Psoas muscle (tissue), 7 donors: ENCODE measurements at regions not wholly inside any gene's neighbourhood (a gene's known extent, or its start where the extent isn't known, plus 50 kb on each side); places are given as distances from the start of the nearest gene placed in this dataset.
"Not testable (repeated sequence)": the region's sequence is repeated elsewhere in the genome, so short reads cannot be mapped to it uniquely, and the experiment has no call there.

Experiments
- ATAC-seq, 4 donors: fragments of 200-7000 bp; cut with Tn5 transposase; one replicate each; pipeline ENCODE4 v1.9.1; 2020; ENCODE audit warnings: moderate library complexity in 3 of 4, mild to moderate bottlenecking in 2 of 4
- DNase-seq, 2 donors: peaks; one replicate each; pipeline ENCODE4 v3.0.0-alpha.2; 2020
- H3K27ac ChIP-seq: fragments of 200-600 bp; one replicate; pipeline ENCODE4 v1.8.0; 2022
- H3K27me3 ChIP-seq, 3 donors: fragments of 200-600 bp in 1 of 3; one replicate each; pipeline versions ENCODE4 v1.6.1 to v1.8.0; 2013 to 2022; ENCODE audit warnings: low read length in 2 of 3, mild to moderate bottlenecking in 2 of 3, moderate library complexity in 1 of 3; ENCODE audit not compliant: insufficient read depth in 3 of 3
- H3K36me3 ChIP-seq, 2 donors: fragments of 200-600 bp in 1 of 2; one replicate each; pipeline versions ENCODE4 v1.6.1 to v1.8.0; 2013 to 2022; ENCODE audit warnings: low read depth in 1 of 2, mild to moderate bottlenecking in 1 of 2, moderate library complexity in 1 of 2; ENCODE audit not compliant: insufficient read depth in 1 of 2
- H3K4me1 ChIP-seq: fragments of 200-600 bp; one replicate; pipeline ENCODE4 v1.8.0; 2022
- H3K4me3 ChIP-seq: fragments of 200-600 bp; one replicate; pipeline ENCODE4 v1.8.0; 2022; ENCODE audit warnings: mild to moderate bottlenecking
- H3K9me3 ChIP-seq: fragments of 200-600 bp; one replicate; pipeline ENCODE4 v1.8.0; 2022
- CTCF ChIP-seq: fragments of 200-600 bp; IDR thresholded peaks from one replicate; pipeline ENCODE4 v1.8.0; 2022; ENCODE audit warnings: antibody characterized with exemption
- WGBS, 3 donors: extraction: QIAGEN DNeasy Blood & Tissue Kit; methylation state at CpG; one replicate each; pipeline versions ENCODE4 v1.1.6 to v1.1.7; 2013; 5-methylcytosine and 5-hydroxymethylcytosine counted together
- intact Hi-C, 2 donors: fragments of 100-400 bp; cut with DNase I; formaldehyde crosslinking; loops; one replicate each; pipeline versions ENCODE4 v1.11.0 to v1.14.2; 2022
- donor health status: healthy with polysubstance abuse.
- donor health status: DM: no; HTN: no; CAD: no; lungs with moderate emphysema.
- donor health status: Bipolar disorder and iron deficiency.
- donor health status: healthy.
- donor health status: DM: yes; HTN: yes; CAD: no.
- donor health status: DM: no; HTN: no; CAD: no.
- donor health status: DM: yes; HTN: yes; CAD: no.

- DNase-seq (no peak), ATAC-seq (no peak)
- Histone ChIP-seq H3K9me3 (no peaks in the 10 kb centered on the region), H3K27me3 (no peaks in the 10 kb centered on the region), H3K36me3 (no peaks in the 10 kb centered on the region), H3K27ac (no peak overlapping the region), H3K4me1 (no peaks in the 10 kb centered on the region), H3K4me3 (no peak overlapping the region)
- TF ChIP-seq CTCF: no peak
- intact Hi-C loops: no loop called here
- 63 to 68% (median 65%) methylated on average over 7 of the region's 7 CpGs for WGBS, 3 donors
Observed at GRCh38 chr7:6917258-6917657, 91.2 kb upstream of the CCZ1B start.

- H3K4me3 ChIP-seq, H3K4me1 ChIP-seq, intact Hi-C loops: not testable (repeated sequence)
Observed at GRCh38 chr7:6919169-6919568, 93.1 kb upstream of the CCZ1B start.

GRCh38 chr7:6924523-6924922 is 98.4 kb upstream of the CCZ1B start:
- H3K36me3 ChIP-seq, H3K9me3 ChIP-seq, DNase-seq, ATAC-seq, H3K4me1 ChIP-seq, H3K27me3 ChIP-seq, H3K4me3 ChIP-seq, intact Hi-C loops, H3K27ac ChIP-seq: not testable (repeated sequence)
- 87 to 92% (median 87%) methylated on average over 9 to 10 of the region's 10 CpGs for WGBS, 3 donors

More at GRCh38 chr7:6919169-6919568, 93.1 kb upstream of the CCZ1B start:
- not testable (repeated sequence) for DNase-seq, H3K9me3 ChIP-seq, H3K27me3 ChIP-seq, H3K27ac ChIP-seq, ATAC-seq, H3K36me3 ChIP-seq
- WGBS, 3 donors: 53 to 69% (median 64%) methylated on average over 7 of the region's 9 CpGs

GRCh38 chr7:6926193-6927174 is 100.4 kb upstream of the CCZ1B start:
- H3K27me3 ChIP-seq, H3K4me1 ChIP-seq, H3K4me3 ChIP-seq, DNase-seq, intact Hi-C loops, H3K9me3 ChIP-seq, ATAC-seq, H3K36me3 ChIP-seq, H3K27ac ChIP-seq: not testable (repeated sequence)
- WGBS, 3 donors: 83 to 86% (median 84%) methylated on average over 18 to 26 of the region's 26 CpGs

GRCh38 chr7:6927643-6928042 is 101.6 kb upstream of the CCZ1B start:
- H3K4me1 ChIP-seq, H3K4me3 ChIP-seq, H3K9me3 ChIP-seq, ATAC-seq, DNase-seq, intact Hi-C loops, H3K27me3 ChIP-seq, H3K27ac ChIP-seq, H3K36me3 ChIP-seq: not testable (repeated sequence)
- WGBS, 3 donors: 60 to 81% (median 67%) methylated on average over 8 of the region's 8 CpGs

GRCh38 chr7:6929588-6929987 is 103.5 kb upstream of the CCZ1B start:
- H3K4me1 ChIP-seq, intact Hi-C loops, DNase-seq, H3K27ac ChIP-seq, H3K4me3 ChIP-seq, H3K36me3 ChIP-seq, H3K27me3 ChIP-seq, ATAC-seq, H3K9me3 ChIP-seq: not testable (repeated sequence)
- WGBS, 3 donors: 88 to 95% (median 90%) methylated on average over 7 of the region's 7 CpGs

GRCh38 chr7:6930081-6930635 is 104.1 kb upstream of the CCZ1B start:
- 72 to 77% (median 76%) methylated on average over 7 of the region's 7 CpGs for WGBS, 3 donors
- H3K36me3 ChIP-seq, H3K27ac ChIP-seq, DNase-seq, H3K4me3 ChIP-seq, H3K4me1 ChIP-seq, H3K27me3 ChIP-seq, intact Hi-C loops, H3K9me3 ChIP-seq, ATAC-seq: not testable (repeated sequence)

GRCh38 chr7:6930787-6931186 is 104.7 kb upstream of the CCZ1B start:
- H3K27me3 ChIP-seq, ATAC-seq, H3K4me1 ChIP-seq, H3K36me3 ChIP-seq, H3K4me3 ChIP-seq, H3K9me3 ChIP-seq, H3K27ac ChIP-seq, intact Hi-C loops: not testable (repeated sequence)
- WGBS, 3 donors: 4 to 16% (median 7%) methylated on average over 6 to 9 of the region's 11 CpGs
- DNase-seq: peak in 1 of 2 donors; percentile 29

GRCh38 chr7:6931456-6931855 is 105.4 kb upstream of the CCZ1B start:
- DNase-seq, intact Hi-C loops: not testable (repeated sequence)
- 40 to 53% (median 47%) methylated on average over 6 to 7 of the region's 7 CpGs for WGBS, 3 donors

GRCh38 chr7:6933954-6934632 is 108.0 kb upstream of the CCZ1B start:
- H3K27me3 ChIP-seq, H3K27ac ChIP-seq, H3K9me3 ChIP-seq, intact Hi-C loops, H3K4me3 ChIP-seq, ATAC-seq, H3K36me3 ChIP-seq, H3K4me1 ChIP-seq, DNase-seq: not testable (repeated sequence)
- 89 to 95% (median 92%) methylated on average over 14 to 17 of the region's 17 CpGs for WGBS, 3 donors

More at GRCh38 chr7:6931456-6931855, 105.4 kb upstream of the CCZ1B start:
- not testable (repeated sequence) for ATAC-seq, H3K27me3 ChIP-seq, H3K4me1 ChIP-seq, H3K9me3 ChIP-seq, H3K36me3 ChIP-seq, H3K4me3 ChIP-seq, H3K27ac ChIP-seq
